ENCODE measurements at regions not wholly inside any gene's neighbourhood (a gene's known extent, or its start where the extent isn't known, plus 50 kb on each side); places are given as distances from the start of the nearest gene placed in this dataset.
"Not testable (repeated sequence)": the region's sequence is repeated elsewhere in the genome, so short reads cannot be mapped to it uniquely, and the experiment has no call there.

GRCh38 chr2:35447215-35447614 is 908.4 kb upstream of the CRIM1 start:
- no peak overlapping the region for H3K27ac ChIP-seq
- H3K36me3 ChIP-seq: no peaks in the 10 kb centered on the region
- H3K27me3 ChIP-seq (replicated peaks; ENCODE audit: insufficient read depth): no peaks in the 10 kb centered on the region
- ATAC-seq (ENCODE audit: insufficient number of reproducible peaks, low FRiP score, low read depth): no peak
- TF ChIP-seq CTCF (IDR thresholded peaks at IDR 0.05): no peak
- no peak overlapping the region for H3K4me3 ChIP-seq
- DNase-seq (ENCODE audit: low spot score): no peak
- no peaks in the 10 kb centered on the region for H3K9me3 ChIP-seq
- no peaks in the 10 kb centered on the region for H3K4me1 ChIP-seq (ENCODE audit: control insufficient read depth in 1 of 2, low read depth in 2 of 2)

DNA sequence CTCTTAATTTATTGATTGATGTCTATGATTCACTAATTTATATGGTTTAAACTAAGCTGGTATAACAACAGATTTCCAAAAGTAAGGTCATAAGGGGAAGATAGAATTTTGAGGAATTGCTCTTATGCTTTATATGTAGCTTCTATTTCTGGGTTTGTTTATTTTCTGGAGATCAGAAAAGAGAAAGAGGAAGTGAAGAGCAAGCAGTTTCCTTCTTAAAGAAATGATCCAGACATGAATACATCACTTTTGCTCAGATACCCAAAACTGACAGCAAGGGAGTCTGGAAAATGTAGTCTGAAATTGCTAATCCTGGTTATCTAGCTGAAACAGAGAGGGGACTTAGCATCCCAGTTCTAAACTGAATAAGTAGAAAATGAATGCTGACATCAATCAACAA is 912.5 kb upstream of the CRIM1 start:
- Histone ChIP-seq H3K4me1 (ENCODE audit: control insufficient read depth in 1 of 2, low read depth in 2 of 2) (no peaks in the 10 kb centered on the region), H3K9me3 (no peaks in the 10 kb centered on the region), H3K4me3 (no peak overlapping the region), H3K36me3 (no peaks in the 10 kb centered on the region), H3K27me3 (replicated peaks; ENCODE audit: insufficient read depth) (no peaks in the 10 kb centered on the region), H3K27ac (no peak overlapping the region)
- DNase-seq (ENCODE audit: low spot score) (no peak), ATAC-seq (ENCODE audit: insufficient number of reproducible peaks, low FRiP score, low read depth) (no peak)
- TF ChIP-seq CTCF (IDR thresholded peaks at IDR 0.05): no peak

- not testable (repeated sequence) for H3K4me3 ChIP-seq; ATAC-seq (ENCODE audit: insufficient number of reproducible peaks, low FRiP score, low read depth); H3K36me3 ChIP-seq; H3K4me1 ChIP-seq (ENCODE audit: control insufficient read depth in 1 of 2, low read depth in 2 of 2); DNase-seq (ENCODE audit: low spot score); H3K9me3 ChIP-seq; H3K27me3 ChIP-seq (replicated peaks; ENCODE audit: insufficient read depth); H3K27ac ChIP-seq
Observed at GRCh38 chr2:35441575-35441974, 914.0 kb upstream of the CRIM1 start.

DNA sequence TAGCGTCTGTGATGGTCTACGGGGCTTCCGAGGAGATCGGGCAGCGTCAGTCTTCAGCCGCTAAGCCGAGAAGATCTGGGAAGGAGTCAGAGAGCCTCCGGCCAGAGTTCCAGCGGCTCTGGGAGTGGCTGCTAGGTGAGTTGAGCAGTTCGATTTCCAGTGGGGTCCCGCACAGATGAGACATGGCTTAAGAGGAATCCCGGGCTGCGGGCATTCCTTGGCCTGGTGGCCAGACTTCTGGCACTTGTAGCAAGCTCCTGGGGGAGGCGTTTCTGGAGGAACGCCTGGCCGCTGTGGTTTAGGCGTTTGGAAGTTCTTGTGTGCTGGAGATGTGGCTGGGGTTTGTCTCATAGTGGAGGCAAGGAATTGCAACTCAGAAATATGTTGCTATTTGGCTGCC is 915.3 kb upstream of the CRIM1 start:
- ATAC-seq (ENCODE audit: insufficient number of reproducible peaks, low FRiP score, low read depth); DNase-seq (ENCODE audit: low spot score); H3K27ac ChIP-seq; H3K36me3 ChIP-seq; H3K9me3 ChIP-seq; H3K4me3 ChIP-seq; H3K27me3 ChIP-seq (replicated peaks; ENCODE audit: insufficient read depth); H3K4me1 ChIP-seq (ENCODE audit: control insufficient read depth in 1 of 2, low read depth in 2 of 2): not testable (repeated sequence)

GRCh38 chr2:35436893-35437292 is 918.7 kb upstream of the CRIM1 start:
- DNase-seq (ENCODE audit: low spot score); ATAC-seq (ENCODE audit: insufficient number of reproducible peaks, low FRiP score, low read depth); H3K27me3 ChIP-seq (replicated peaks; ENCODE audit: insufficient read depth); H3K4me1 ChIP-seq (ENCODE audit: control insufficient read depth in 1 of 2, low read depth in 2 of 2); H3K27ac ChIP-seq; H3K9me3 ChIP-seq; H3K36me3 ChIP-seq; H3K4me3 ChIP-seq: not testable (repeated sequence)

GRCh38 chr2:35428548-35428947 is 927.0 kb upstream of the CRIM1 start:
- no peaks in the 10 kb centered on the region for H3K9me3 ChIP-seq
- no peaks in the 10 kb centered on the region for H3K27me3 ChIP-seq (replicated peaks; ENCODE audit: insufficient read depth)
- DNase-seq (ENCODE audit: low spot score) (no peak), ATAC-seq (ENCODE audit: insufficient number of reproducible peaks, low FRiP score, low read depth) (no peak)
- H3K4me1 ChIP-seq (ENCODE audit: control insufficient read depth in 1 of 2, low read depth in 2 of 2): no peaks in the 10 kb centered on the region
- H3K36me3 ChIP-seq: no peaks in the 10 kb centered on the region
- H3K4me3 ChIP-seq: no peak overlapping the region
- TF ChIP-seq CTCF (IDR thresholded peaks at IDR 0.05): no peak
- H3K27ac ChIP-seq: no peak overlapping the region

DNA sequence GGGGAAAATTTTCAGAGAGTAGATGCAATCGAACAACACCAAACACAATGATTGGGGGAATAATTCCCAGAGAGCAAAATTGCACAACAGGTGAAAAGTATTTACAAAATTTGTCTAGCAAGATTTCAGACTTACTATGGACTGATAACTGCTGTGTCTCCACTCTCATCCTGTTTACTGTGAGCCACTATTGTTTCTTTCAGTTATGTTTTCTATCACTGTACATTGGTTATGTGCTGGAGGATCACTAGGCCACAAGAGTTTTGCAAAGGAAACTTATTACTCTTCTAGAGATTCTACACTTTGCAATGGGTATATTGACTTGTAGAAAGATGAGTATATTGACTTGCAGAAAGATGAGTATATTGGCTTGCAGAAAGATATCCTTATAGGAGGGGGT is 934.1 kb upstream of the CRIM1 start:
- Histone ChIP-seq H3K27me3 (replicated peaks; ENCODE audit: insufficient read depth) (no peaks in the 10 kb centered on the region), H3K27ac (no peak overlapping the region), H3K36me3 (no peaks in the 10 kb centered on the region), H3K4me1 (ENCODE audit: control insufficient read depth in 1 of 2, low read depth in 2 of 2) (no peaks in the 10 kb centered on the region), H3K4me3 (no peak overlapping the region), H3K9me3 (no peaks in the 10 kb centered on the region)
- ATAC-seq (ENCODE audit: insufficient number of reproducible peaks, low FRiP score, low read depth) (no peak), DNase-seq (ENCODE audit: low spot score) (no peak)
- TF ChIP-seq CTCF (IDR thresholded peaks at IDR 0.05): no peak
